ENCODE measurements at regions not wholly inside any gene's neighbourhood (a gene's known extent, or its start where the extent isn't known, plus 50 kb on each side); places are given as distances from the start of the nearest gene placed in this dataset.
A peak's percentile ranks its signal among the peaks of the same experiment; 100 is the strongest.

DNA sequence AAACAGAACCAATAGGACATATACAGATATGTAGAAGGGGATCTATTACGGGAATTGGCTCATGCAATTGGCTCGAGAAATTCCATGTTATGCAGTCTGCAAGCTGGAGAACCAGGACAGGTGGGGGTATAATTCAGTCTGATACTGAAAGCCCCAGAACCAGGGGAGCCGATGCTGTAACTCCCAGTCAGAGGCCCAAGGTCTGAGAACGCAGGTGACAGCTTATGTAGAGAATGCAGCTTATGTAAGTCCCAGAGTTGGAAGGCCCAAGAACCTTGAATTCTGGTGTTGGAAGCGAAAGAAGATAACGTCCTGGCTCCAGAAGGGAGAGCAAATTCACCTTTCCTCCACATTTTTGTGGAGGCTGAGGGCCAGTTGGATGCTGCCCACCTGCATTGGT, 62.7 kb downstream of the CCNL1 start:
- H3K36me3 ChIP-seq: no peaks in the 10 kb centered on the region
- intact Hi-C loops (cut with DNase I): no loop called here
- H3K27me3 ChIP-seq: no peaks in the 10 kb centered on the region
- H3K9me3 ChIP-seq: no peaks in the 10 kb centered on the region
- TF ChIP-seq, protein P1, sequence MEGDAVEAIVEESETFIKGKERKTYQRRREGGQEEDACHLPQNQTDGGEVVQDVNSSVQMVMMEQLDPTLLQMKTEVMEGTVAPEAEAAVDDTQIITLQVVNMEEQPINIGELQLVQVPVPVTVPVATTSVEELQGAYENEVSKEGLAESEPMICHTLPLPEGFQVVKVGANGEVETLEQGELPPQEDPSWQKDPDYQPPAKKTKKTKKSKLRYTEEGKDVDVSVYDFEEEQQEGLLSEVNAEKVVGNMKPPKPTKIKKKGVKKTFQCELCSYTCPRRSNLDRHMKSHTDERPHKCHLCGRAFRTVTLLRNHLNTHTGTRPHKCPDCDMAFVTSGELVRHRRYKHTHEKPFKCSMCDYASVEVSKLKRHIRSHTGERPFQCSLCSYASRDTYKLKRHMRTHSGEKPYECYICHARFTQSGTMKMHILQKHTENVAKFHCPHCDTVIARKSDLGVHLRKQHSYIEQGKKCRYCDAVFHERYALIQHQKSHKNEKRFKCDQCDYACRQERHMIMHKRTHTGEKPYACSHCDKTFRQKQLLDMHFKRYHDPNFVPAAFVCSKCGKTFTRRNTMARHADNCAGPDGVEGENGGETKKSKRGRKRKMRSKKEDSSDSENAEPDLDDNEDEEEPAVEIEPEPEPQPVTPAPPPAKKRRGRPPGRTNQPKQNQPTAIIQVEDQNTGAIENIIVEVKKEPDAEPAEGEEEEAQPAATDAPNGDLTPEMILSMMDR (IDR thresholded peaks at IDR 0.05): no peak
- TF ChIP-seq EP300 (IDR thresholded peaks at IDR 0.05) (no peak), POLR2AphosphoS5 (IDR thresholded peaks at IDR 0.05) (no peak), POLR2A (IDR thresholded peaks at IDR 0.05; ENCODE audit: low read depth) (no peak)
- 95% methylated on average over 6 of the region's 6 CpGs for WGBS
- no peak overlapping the region for H3K4me3 ChIP-seq
- peaks cover 22 to 36% (median 31%) of the 10 kb centered on the region in 4 donors for H3K4me1 ChIP-seq
- H3K27ac ChIP-seq (replicated peaks in 1 of 4): peak overlapping the region in 1 of 4 donors; percentile 77
- no peak for DNase-seq (ENCODE audit: extremely low spot score)

DNA sequence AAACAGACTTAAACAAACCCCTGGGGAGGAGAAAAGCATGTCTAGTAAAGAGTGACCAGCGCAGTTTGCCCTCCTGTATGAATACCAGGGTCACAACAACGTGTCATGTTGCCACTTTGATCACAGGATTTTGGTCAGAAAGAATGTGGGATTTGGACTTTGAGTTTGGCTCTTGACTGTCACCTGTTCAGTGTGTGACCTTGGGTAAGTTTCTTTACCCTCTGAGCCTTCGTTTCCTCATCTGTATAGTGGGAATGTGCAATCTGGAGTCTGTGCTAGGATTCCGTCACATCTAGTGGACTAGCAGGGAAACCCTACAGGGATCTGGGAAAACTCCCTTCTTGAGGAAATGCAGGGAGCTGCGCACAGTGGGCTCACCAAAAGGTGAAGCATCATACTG, 63.6 kb downstream of the CCNL1 start:
- 89% methylated on average over 5 of the region's 5 CpGs for WGBS
- no peak for DNase-seq (ENCODE audit: extremely low spot score)
- intact Hi-C loops (cut with DNase I): no loop called here
- Histone ChIP-seq H3K36me3 (no peaks in the 10 kb centered on the region), H3K9me3 (no peaks in the 10 kb centered on the region), H3K4me1 (peaks cover 25 to 45% (median 35%) of the 10 kb centered on the region in 4 donors), H3K27ac (replicated peaks in 1 of 4) (no peak overlapping the region), H3K4me3 (no peak overlapping the region), H3K27me3 (no peaks in the 10 kb centered on the region)
- TF ChIP-seq EP300 (IDR thresholded peaks at IDR 0.05) (no peak), POLR2A (IDR thresholded peaks at IDR 0.05; ENCODE audit: low read depth) (no peak), POLR2AphosphoS5 (IDR thresholded peaks at IDR 0.05) (no peak)
- TF ChIP-seq, protein P1 (IDR thresholded peaks at IDR 0.05): no peak
